ENCODE measurements at regions not wholly inside any gene's neighbourhood (a gene's known extent, or its start where the extent isn't known, plus 50 kb on each side); places are given as distances from the start of the nearest gene placed in this dataset.

DNA sequence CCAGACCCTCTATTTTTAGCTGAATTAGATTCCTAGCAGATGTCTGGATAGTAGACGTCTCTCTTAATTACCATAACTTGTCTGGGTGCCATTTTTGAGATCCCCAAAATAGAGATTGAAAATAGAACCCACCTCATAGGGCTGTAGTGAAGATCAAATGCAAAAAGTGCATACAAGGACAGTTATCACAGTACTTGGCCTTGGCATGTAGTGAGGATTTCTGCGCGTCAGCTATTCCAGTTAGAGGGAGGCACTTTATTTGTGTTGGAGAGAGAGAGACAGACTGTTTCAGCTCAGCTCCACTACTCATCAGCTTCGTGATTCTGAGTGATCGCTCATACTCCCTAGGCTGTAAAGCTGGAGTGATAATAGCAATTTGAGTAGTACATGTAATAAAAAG lies 59.6 kb upstream of the CDH13 start:
- Mint-ChIP-seq H3K4me1 (no peaks in the 10 kb centered on the region), H3K27ac (no peak overlapping the region)

DNA sequence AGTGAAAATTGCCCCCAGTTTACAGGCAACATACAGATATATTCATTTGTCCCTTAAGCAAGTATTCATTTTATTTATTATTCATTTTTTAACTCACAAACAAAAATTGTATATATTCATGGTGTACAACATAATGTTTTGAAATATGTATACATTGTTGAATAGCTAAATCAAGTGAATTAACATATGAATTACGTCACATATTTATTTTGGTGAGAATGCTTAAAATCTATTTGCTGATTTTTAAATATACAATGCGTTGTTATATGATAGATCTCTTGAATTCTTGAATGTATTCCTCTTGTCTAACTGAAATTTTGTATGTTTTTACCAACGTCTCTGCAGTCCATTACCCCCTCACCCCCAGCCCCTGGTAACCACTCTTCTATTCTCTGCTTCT lies 63.4 kb upstream of the CDH13 start:
- POLR2A ChIA-PET = no interaction called here
- ATAC-seq (ENCODE audit: low read depth) (no peak), DNase-seq (no peak)
- no peaks in the 10 kb centered on the region for H3K27me3 Mint-ChIP-seq
- H3K4me3 Mint-ChIP-seq = no peak overlapping the region
- H3K36me3 Mint-ChIP-seq = no peaks in the 10 kb centered on the region
- peaks cover 2% of the 10 kb centered on the region for H3K9me3 Mint-ChIP-seq
- H3K4me1 Mint-ChIP-seq = no peaks in the 10 kb centered on the region
- H3K27ac Mint-ChIP-seq = no peak overlapping the region

More for the DNA sequence above, 59.6 kb upstream of the CDH13 start:
- peaks cover 2% of the 10 kb centered on the region for H3K9me3 Mint-ChIP-seq
- ATAC-seq (ENCODE audit: low read depth) (no peak), DNase-seq (no peak)
- no peaks in the 10 kb centered on the region for H3K27me3 Mint-ChIP-seq
- no peak overlapping the region for H3K4me3 Mint-ChIP-seq
- H3K36me3 Mint-ChIP-seq = no peaks in the 10 kb centered on the region
- POLR2A ChIA-PET = no interaction called here

- no peaks in the 10 kb centered on the region for H3K4me1 Mint-ChIP-seq
- DNase-seq (no peak), ATAC-seq (ENCODE audit: low read depth) (no peak)
- no peaks in the 10 kb centered on the region for H3K27me3 Mint-ChIP-seq
- no peak overlapping the region for H3K27ac Mint-ChIP-seq
- POLR2A ChIA-PET = no interaction called here
- H3K9me3 Mint-ChIP-seq = peaks cover 2% of the 10 kb centered on the region
- no peak overlapping the region for H3K4me3 Mint-ChIP-seq
- H3K36me3 Mint-ChIP-seq = no peaks in the 10 kb centered on the region
Observed at GRCh38 chr16:82562183-82562683, 64.5 kb upstream of the CDH13 start.

- Mint-ChIP-seq H3K27me3 (peaks cover 1% of the 10 kb centered on the region), H3K4me1 (no peaks in the 10 kb centered on the region), H3K27ac (no peak overlapping the region), H3K4me3 (no peak overlapping the region), H3K9me3 (peaks cover 2% of the 10 kb centered on the region), H3K36me3 (no peaks in the 10 kb centered on the region)
- DNase-seq = no peak
- POLR2A ChIA-PET = no interaction called here
- ATAC-seq (ENCODE audit: low read depth) = no peak
Observed at GRCh38 chr16:82560805-82561325, 65.9 kb upstream of the CDH13 start.

DNA sequence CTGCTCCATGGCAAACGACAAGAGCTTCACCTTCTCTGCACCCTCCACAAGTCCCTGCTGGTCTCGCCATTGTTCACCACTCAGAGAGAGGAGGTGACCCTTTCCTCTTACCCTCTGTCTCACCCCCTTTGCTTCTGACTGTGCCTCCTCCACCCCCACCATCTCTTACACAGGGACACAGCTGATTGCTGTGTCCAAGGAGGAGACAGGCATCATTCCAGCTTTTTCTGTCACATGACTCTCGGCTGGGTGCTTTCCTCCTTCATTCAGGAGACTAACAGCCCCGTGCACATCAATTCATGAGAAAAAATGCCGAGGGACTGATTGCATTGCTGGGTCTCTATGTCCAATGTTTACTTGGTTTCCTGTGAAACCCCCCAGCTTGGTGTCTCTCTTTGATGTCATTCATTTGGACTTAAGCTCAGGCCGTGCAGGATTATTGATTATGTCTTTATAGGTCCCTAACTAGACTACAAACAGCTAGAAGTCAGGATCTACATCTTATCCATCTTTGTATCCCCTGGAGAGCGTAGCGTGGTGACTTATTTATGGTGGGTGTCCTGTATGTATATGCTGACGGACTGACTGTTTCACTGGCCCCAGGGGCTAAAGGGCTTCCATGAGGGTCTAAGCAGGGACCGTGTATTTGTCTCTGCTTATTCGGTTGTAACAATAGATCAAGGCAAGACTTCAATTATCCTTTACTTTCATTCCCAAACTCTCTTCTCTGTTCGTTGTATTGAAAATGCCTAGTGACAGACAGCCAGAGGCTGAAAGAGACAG lies 82.2 kb upstream of the CDH13 start:
- no peak for DNase-seq
- H3K9me3 Mint-ChIP-seq = no peaks in the 10 kb centered on the region
- POLR2A ChIA-PET = no interaction called here
- no peak overlapping the region for H3K27ac Mint-ChIP-seq
- ATAC-seq (ENCODE audit: low read depth) = no peak
- H3K27me3 Mint-ChIP-seq = no peaks in the 10 kb centered on the region
- H3K36me3 Mint-ChIP-seq = no peaks in the 10 kb centered on the region
- H3K4me3 Mint-ChIP-seq = no peak overlapping the region
- H3K4me1 Mint-ChIP-seq = no peaks in the 10 kb centered on the region

DNA sequence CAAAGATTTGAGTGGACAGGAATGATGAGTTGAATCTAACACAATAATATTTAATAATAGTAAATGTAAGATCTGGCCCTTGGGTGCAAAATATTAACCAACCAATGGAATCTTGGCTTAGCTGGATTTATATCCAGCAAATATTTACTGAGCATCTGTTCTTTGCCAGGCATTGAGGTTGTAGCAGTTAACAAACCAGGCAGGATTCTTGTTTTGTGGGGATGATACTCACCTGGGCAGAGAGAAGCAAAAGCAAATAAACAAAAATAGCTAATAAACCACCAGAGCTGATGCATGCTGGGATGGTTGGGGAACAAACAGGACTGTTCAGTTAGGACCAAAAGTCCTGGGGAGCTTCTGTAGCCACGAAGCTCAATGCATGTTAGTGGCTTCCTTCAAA lies 84.1 kb upstream of the CDH13 start:
- no peak overlapping the region for H3K27ac Mint-ChIP-seq
- H3K9me3 Mint-ChIP-seq = no peaks in the 10 kb centered on the region
- no peak for DNase-seq
- no peaks in the 10 kb centered on the region for H3K27me3 Mint-ChIP-seq
- H3K36me3 Mint-ChIP-seq = no peaks in the 10 kb centered on the region
- no peak overlapping the region for H3K4me3 Mint-ChIP-seq
- no peaks in the 10 kb centered on the region for H3K4me1 Mint-ChIP-seq
- no peak for ATAC-seq (ENCODE audit: low read depth)
- POLR2A ChIA-PET = no interaction called here

GRCh38 chr16:82541103-82541502 lies 85.7 kb upstream of the CDH13 start:
- no peak for ATAC-seq (ENCODE audit: low read depth)
- Mint-ChIP-seq H3K27ac (no peak overlapping the region), H3K9me3 (no peaks in the 10 kb centered on the region), H3K36me3 (no peaks in the 10 kb centered on the region), H3K27me3 (no peaks in the 10 kb centered on the region), H3K4me3 (no peak overlapping the region), H3K4me1 (no peaks in the 10 kb centered on the region)
- DNase-seq = no peak
- POLR2A ChIA-PET = no interaction called here

- Mint-ChIP-seq H3K27ac (no peak overlapping the region), H3K9me3 (peaks cover 1% of the 10 kb centered on the region), H3K27me3 (no peaks in the 10 kb centered on the region), H3K4me3 (no peak overlapping the region), H3K4me1 (no peaks in the 10 kb centered on the region), H3K36me3 (no peaks in the 10 kb centered on the region)
- POLR2A ChIA-PET = no interaction called here
- no peak for DNase-seq
- no peak for ATAC-seq (ENCODE audit: low read depth)
Observed at GRCh38 chr16:82535764-82536163, 91.0 kb upstream of the CDH13 start.

DNA sequence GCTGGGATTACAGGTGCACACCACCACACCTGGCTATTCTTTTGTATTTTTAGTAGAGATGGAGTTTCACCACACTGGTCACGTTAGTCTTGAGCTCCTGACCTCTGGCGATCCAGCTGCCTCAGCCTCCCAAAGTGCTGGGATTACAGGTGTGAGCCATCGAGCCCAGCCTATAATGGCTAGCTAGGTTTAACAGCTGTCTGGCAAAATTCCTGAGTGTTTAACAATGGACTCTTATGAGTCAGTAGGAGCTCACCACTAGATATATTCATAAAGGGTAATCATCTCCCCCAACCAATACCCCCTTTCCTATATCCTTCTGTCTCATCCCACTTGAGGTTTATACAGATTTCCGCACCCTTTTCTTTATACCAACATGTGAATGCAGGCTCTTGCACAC lies 91.5 kb upstream of the CDH13 start:
- peaks cover 5% of the 10 kb centered on the region for H3K9me3 Mint-ChIP-seq
- no peak overlapping the region for H3K27ac Mint-ChIP-seq
- no peaks in the 10 kb centered on the region for H3K36me3 Mint-ChIP-seq
- POLR2A ChIA-PET = no interaction called here
- no peak for DNase-seq
- H3K4me3 Mint-ChIP-seq = no peak overlapping the region
- ATAC-seq (ENCODE audit: low read depth) = no peak
- no peaks in the 10 kb centered on the region for H3K27me3 Mint-ChIP-seq
- no peaks in the 10 kb centered on the region for H3K4me1 Mint-ChIP-seq

DNA sequence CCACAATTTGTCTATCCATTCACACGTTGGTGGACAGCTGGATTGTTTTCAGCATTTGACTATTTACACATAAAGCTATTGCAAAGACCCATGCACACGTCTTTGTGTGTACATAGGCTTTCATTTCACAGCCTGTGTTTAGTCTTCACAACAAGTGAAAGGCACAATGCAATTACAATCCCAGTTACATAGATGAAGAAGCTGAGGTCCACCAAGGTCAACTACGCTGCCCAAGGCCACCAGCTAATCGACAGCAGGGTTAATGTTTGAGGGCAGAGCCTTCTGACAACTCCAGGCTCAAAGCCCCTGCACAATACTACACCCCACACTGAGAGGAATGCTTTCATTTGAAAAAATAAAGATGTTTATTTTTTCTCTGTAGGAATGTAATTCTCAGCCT lies 93.6 kb upstream of the CDH13 start:
- Mint-ChIP-seq H3K9me3 (peaks cover 7% of the 10 kb centered on the region), H3K27me3 (no peaks in the 10 kb centered on the region), H3K4me3 (no peak overlapping the region), H3K27ac (no peak overlapping the region), H3K36me3 (no peaks in the 10 kb centered on the region), H3K4me1 (no peaks in the 10 kb centered on the region)
- POLR2A ChIA-PET = no interaction called here
- no peak for ATAC-seq (ENCODE audit: low read depth)
- no peak for DNase-seq

GRCh38 chr16:82530883-82531282 lies 95.9 kb upstream of the CDH13 start:
- no peaks in the 10 kb centered on the region for H3K36me3 Mint-ChIP-seq
- POLR2A ChIA-PET = no interaction called here
- H3K27ac Mint-ChIP-seq = no peak overlapping the region
- no peaks in the 10 kb centered on the region for H3K4me1 Mint-ChIP-seq
- no peak for ATAC-seq (ENCODE audit: low read depth)
- no peak for DNase-seq
- no peaks in the 10 kb centered on the region for H3K27me3 Mint-ChIP-seq
- no peak overlapping the region for H3K4me3 Mint-ChIP-seq
- H3K9me3 Mint-ChIP-seq = peaks cover 7% of the 10 kb centered on the region

DNA sequence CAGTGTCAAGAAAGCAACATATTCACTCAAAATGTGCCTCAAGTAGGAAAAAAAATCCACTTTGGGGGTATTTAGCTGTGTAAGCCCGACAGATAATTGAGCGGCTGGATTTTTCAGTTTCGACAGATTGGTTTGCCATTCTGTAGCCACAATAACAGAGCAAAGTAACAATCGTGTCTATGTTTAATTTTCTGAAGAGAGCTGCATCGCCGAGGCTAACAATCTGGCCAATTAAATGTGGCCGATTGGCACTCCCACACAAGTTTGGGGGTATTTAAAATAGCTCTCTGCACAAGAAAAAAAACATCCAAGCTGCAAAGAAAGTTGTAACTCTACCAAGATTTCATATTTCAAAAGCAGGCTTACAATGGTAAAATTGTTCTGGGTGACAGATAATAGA lies 99.7 kb upstream of the CDH13 start:
- POLR2A ChIA-PET = no interaction called here
- H3K27me3 Mint-ChIP-seq = no peaks in the 10 kb centered on the region

DNA sequence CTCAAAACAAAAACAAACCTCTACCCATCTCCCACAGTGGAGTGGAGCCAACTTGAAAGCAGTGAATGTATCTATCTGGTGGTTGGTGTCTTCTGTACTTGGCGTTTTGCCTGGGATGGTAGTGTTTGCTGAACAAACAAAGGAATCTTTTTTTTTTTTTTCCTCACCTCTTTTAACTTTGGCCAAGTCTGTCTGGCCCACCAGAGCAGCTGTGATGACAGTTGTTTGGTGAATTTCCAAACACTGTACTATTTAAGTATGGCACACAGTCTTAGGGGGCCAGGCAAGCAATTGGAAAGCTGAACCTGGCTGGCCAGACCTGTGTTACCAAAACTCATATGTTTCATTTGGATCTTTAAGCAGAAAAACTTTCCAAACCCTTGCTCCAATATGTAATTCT lies 101.8 kb upstream of the CDH13 start:
- peaks cover 5% of the 10 kb centered on the region for H3K9me3 Mint-ChIP-seq
- POLR2A ChIA-PET = no interaction called here
- H3K27ac Mint-ChIP-seq = no peak overlapping the region
- H3K4me1 Mint-ChIP-seq = no peaks in the 10 kb centered on the region
- no peak for ATAC-seq (ENCODE audit: low read depth)
- no peaks in the 10 kb centered on the region for H3K36me3 Mint-ChIP-seq
- no peaks in the 10 kb centered on the region for H3K27me3 Mint-ChIP-seq
- DNase-seq = no peak
- no peak overlapping the region for H3K4me3 Mint-ChIP-seq

More for the DNA sequence above, 99.7 kb upstream of the CDH13 start:
- Mint-ChIP-seq H3K36me3 (no peaks in the 10 kb centered on the region), H3K4me3 (no peak overlapping the region), H3K4me1 (no peaks in the 10 kb centered on the region), H3K9me3 (peaks cover 10% of the 10 kb centered on the region), H3K27ac (no peak overlapping the region)
- DNase-seq (no peak), ATAC-seq (ENCODE audit: low read depth) (no peak)

- POLR2A ChIA-PET = no interaction called here
- ATAC-seq (ENCODE audit: low read depth) (no peak), DNase-seq (no peak)
- H3K27me3 Mint-ChIP-seq = no peaks in the 10 kb centered on the region
- no peaks in the 10 kb centered on the region for H3K36me3 Mint-ChIP-seq
- H3K4me1 Mint-ChIP-seq = no peaks in the 10 kb centered on the region
- peaks cover 5% of the 10 kb centered on the region for H3K9me3 Mint-ChIP-seq
- no peak overlapping the region for H3K4me3 Mint-ChIP-seq
- H3K27ac Mint-ChIP-seq = no peak overlapping the region
Observed at GRCh38 chr16:82523815-82524214, 103.0 kb upstream of the CDH13 start.

Measured in activated naive CD8-positive, alpha-beta T cell treated with anti-CD3 and anti-CD28 coated beads, Interleukin-2, amount 10 ng/mL, durations not matched to agents 7 days and 5 days (primary cell).